HepG2 (cell line): ENCODE measurements at regions not wholly inside any gene's neighbourhood (a gene's known extent, or its start where the extent isn't known, plus 50 kb on each side); places are given as distances from the start of the nearest gene placed in this dataset.

Experiments
- ATAC-seq: fragments of 200-7000 bp; cut with Tn5 transposase; 3 replicates; pipeline ENCODE4 v1.9.1; 2020; ENCODE audit warnings: mild to moderate bottlenecking, moderate library complexity
- BruUV-seq: library from RNA; stranded (reverse); fragments of 400-500 nt; replicated peaks from 2 replicates; lab custom pipeline; 2021; lab: Mats Ljungman, UMichigan
- CTCF ChIA-PET: fragments of 300-600 bp; formaldehyde crosslinking; extraction: SDS; loops from one replicate; lab custom pipeline; 2021; ENCODE audit warnings: low total read pairs, inconsistent platforms, low intra/inter-chr PET ratio; lab: Yijun Ruan, JAX
- POLR2A ChIA-PET: fragments of 350-600 bp; sonication (Branson Sonifier 250); formaldehyde crosslinking; loops from one replicate; lab custom pipeline; 2020; ENCODE audit warnings: antibody characterized with exemption, inconsistent platforms; lab: Yijun Ruan, JAX
- DNase-seq: peaks from one replicate; pipeline ENCODE4 v3.0.0-alpha.2; 2015; ENCODE audit warnings: low spot score
- FAIRE-seq: peaks from 3 replicates; lab custom pipeline; 2011; peaks lifted over from hg19 to GRCh38; lab: Jason Lieb, UNC
- H2AFZ ChIP-seq: one replicate; pipeline ENCODE4 v1.6.1; 2011; ENCODE audit warnings: low read length, inconsistent platforms
- H3K27ac ChIP-seq: fragments of 300-600 bp; 3 replicates; pipeline ENCODE4 v1.8.0; 2011; ENCODE audit warnings: mixed run types, mild to moderate bottlenecking, mixed read lengths, low read length, inconsistent platforms; ENCODE audit not compliant: insufficient read depth; ENCODE audit errors: extremely low read length
- H3K27me3 ChIP-seq, 2 experiments: fragments of 200-600 bp in 1 of 2; 2 replicates in 1 of 2; 3 replicates in 1 of 2; pipeline versions ENCODE4 v1.6.0 to v1.8.0; 2011; ENCODE audit warnings: low read length in 2 of 2, mild to moderate bottlenecking in 2 of 2, moderate library complexity in 2 of 2, inconsistent platforms in 1 of 2; ENCODE audit not compliant: insufficient read depth in 2 of 2, control insufficient read depth in 1 of 2
- H3K36me3 ChIP-seq, 2 experiments: fragments of 200-600 bp in 1 of 2; replicated peaks in 1 of 2; 2 replicates in 1 of 2; 3 replicates in 1 of 2; pipeline versions ENCODE4 v1.5.1 to v1.8.0; 2011; ENCODE audit warnings: low read length in 2 of 2, inconsistent platforms in 1 of 2; ENCODE audit not compliant: insufficient read depth in 2 of 2, control insufficient read depth in 1 of 2
- H3K4me1 ChIP-seq: 2 replicates; pipeline ENCODE4 v1.5.1; 2012; ENCODE audit warnings: low read length, inconsistent platforms; ENCODE audit not compliant: insufficient read depth
- H3K4me2 ChIP-seq: 2 replicates; pipeline ENCODE4 v1.6.0; 2011; ENCODE audit warnings: low read depth, low read length, inconsistent platforms
- H3K4me3 ChIP-seq, 3 experiments: fragments of 200-600 bp in 1 of 3; sonication (generic), shearing (Covaris generic) in 1 of 3; replicated peaks in 1 of 3; 2 replicates each; pipeline ENCODE4 v1.5.1; 2011 to 2016; ENCODE audit warnings: low read length in 3 of 3, inconsistent platforms in 2 of 3, low read depth in 2 of 3, mild to moderate bottlenecking in 2 of 3, control low read depth in 1 of 3, mixed read lengths in 1 of 3; ENCODE audit not compliant: insufficient read depth in 1 of 3
- H3K79me2 ChIP-seq: one replicate; pipeline ENCODE4 v1.6.1; 2011; ENCODE audit warnings: low read length, inconsistent platforms; ENCODE audit not compliant: insufficient read depth
- H3K9ac ChIP-seq: 2 replicates; pipeline ENCODE4 v1.6.0; 2011; ENCODE audit warnings: mild to moderate bottlenecking, low read depth, low read length, inconsistent platforms; ENCODE audit not compliant: insufficient read depth
- H3K9me3 ChIP-seq: 2 replicates; pipeline ENCODE4 v1.5.1; 2012; ENCODE audit warnings: mild to moderate bottlenecking, low read length
- H4K20me1 ChIP-seq: 2 replicates; pipeline ENCODE4 v1.6.0; 2011; ENCODE audit warnings: inconsistent platforms, mild to moderate bottlenecking, low read length, moderate library complexity; ENCODE audit not compliant: insufficient read depth
- CHD4 ChIP-seq: fragments of 200-600 bp; sonication (generic); IDR thresholded peaks from 2 replicates; pipeline ENCODE4 v1.7.0; 2017; ENCODE audit warnings: mild to moderate bottlenecking, low read length, borderline replicate concordance
- KDM5B ChIP-seq: sonication (generic); formaldehyde crosslinking; IDR thresholded peaks from 2 replicates; pipeline ENCODE4 v1.4.0; 2020; ENCODE audit warnings: missing genetic modification reagents, mild to moderate bottlenecking, borderline replicate concordance
- SAFB2 ChIP-seq: sonication (generic); formaldehyde crosslinking; IDR thresholded peaks from 2 replicates; pipeline ENCODE4 v1.5.1; 2020; ENCODE audit warnings: missing genetic modification reagents, low read depth, mild to moderate bottlenecking, borderline replicate concordance
- ZNF326 ChIP-seq: sonication (generic); formaldehyde crosslinking; IDR thresholded peaks from 2 replicates; pipeline ENCODE4 v1.4.0; 2020; ENCODE audit warnings: missing genetic modification reagents, borderline replicate concordance
- ZNF546 ChIP-seq: sonication (generic); formaldehyde crosslinking; conservative IDR thresholded peaks from 2 replicates; pipeline ENCODE4 v1.8.1; 2023; ENCODE audit warnings: mild to moderate bottlenecking, missing genetic modification reagents
- ZNF747 ChIP-seq: sonication (generic); formaldehyde crosslinking; IDR thresholded peaks from 2 replicates; pipeline ENCODE4 v1.8.1; 2023; ENCODE audit warnings: missing genetic modification reagents, mild to moderate bottlenecking, borderline replicate concordance
- WGBS: methylation state at CpG from one replicate; pipeline ENCODE4 v1.1.6; 2017; ENCODE audit warnings: low lambda C conversion rate; 5-methylcytosine and 5-hydroxymethylcytosine counted together
- in situ Hi-C: cut with HindIII; loops from 2 replicates; pipeline ENCODE4 v1.10.0; 2017; ENCODE audit warnings: low pct_unique_long_range_greater_than_20kb; ENCODE audit not compliant: extremely low pct_ligation_motif_present
- intact Hi-C: fragments of 100-400 bp; cut with micrococcal nuclease; formaldehyde crosslinking; loops from one replicate; pipeline ENCODE4 v1.10.0; 2022; ENCODE audit not compliant: unreplicated experiment
- TF ChIP-seq, protein P1 (sequence below): IDR thresholded peaks from 2 replicates; pipeline ENCODE4 v1.6.1; 2016
- TF ChIP-seq, protein P2 (sequence below): sonication (generic); formaldehyde crosslinking; IDR thresholded peaks from 2 replicates; pipeline ENCODE4 v1.4.0; 2020; ENCODE audit warnings: mild to moderate bottlenecking, missing genetic modification reagents, borderline replicate concordance
- TF ChIP-seq, protein P3 (sequence below): sonication (generic); formaldehyde crosslinking; IDR thresholded peaks from 2 replicates; pipeline ENCODE4 v1.4.0; 2020; ENCODE audit warnings: mild to moderate bottlenecking, missing genetic modification reagents

DNA sequence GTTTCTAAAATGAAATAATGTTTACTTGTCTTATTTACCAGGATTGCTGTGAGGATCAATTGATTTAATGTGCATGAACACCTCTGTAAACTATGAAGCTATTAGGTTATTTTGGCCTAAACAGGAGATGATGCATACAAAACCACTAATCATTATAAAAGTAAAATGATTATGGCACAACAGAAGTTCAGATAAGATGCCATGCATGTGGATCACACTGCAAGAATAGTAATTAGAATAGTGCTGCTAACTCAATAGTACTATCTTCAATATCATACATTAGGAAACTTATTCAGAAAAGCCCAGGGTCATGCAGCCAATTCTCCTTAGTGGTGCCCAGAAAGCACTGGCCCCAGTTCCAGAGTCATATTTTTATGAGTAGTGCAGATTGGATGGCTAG is 66.9 kb downstream of the TMEM100 start (continued):
- TF ChIP-seq, protein P1, sequence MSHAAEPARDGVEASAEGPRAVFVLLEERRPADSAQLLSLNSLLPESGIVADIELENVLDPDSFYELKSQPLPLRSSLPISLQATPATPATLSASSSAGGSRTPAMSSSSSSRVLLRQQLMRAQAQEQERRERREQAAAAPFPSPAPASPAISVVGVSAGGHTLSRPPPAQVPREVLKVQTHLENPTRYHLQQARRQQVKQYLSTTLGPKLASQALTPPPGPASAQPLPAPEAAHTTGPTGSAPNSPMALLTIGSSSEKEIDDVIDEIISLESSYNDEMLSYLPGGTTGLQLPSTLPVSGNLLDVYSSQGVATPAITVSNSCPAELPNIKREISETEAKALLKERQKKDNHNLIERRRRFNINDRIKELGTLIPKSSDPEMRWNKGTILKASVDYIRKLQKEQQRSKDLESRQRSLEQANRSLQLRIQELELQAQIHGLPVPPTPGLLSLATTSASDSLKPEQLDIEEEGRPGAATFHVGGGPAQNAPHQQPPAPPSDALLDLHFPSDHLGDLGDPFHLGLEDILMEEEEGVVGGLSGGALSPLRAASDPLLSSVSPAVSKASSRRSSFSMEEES (CRISPR knock-in tag), result no peak
- TF ChIP-seq, all 625 proteins: peak for 0

DNA sequence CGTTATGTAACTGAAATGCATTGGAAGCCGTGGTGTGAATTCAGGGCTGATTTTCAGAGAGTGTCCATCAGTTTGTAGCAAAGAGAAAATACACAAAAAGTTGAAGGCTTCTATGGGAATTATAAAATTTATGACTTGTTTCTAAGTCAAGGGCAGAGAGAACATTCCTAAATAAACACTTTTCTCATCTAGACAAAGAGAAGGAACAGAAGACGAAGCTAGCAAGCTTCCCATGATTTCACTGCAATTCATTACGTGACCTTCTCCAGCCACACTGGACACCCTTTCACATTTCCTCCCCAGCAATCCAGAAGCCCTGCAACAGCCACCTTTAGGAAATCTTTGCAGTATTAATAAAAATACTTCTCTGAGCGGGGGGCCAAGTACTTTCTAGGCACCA is 67.8 kb downstream of the TMEM100 start:
- CTCF ChIA-PET, result no interaction called here

DNA sequence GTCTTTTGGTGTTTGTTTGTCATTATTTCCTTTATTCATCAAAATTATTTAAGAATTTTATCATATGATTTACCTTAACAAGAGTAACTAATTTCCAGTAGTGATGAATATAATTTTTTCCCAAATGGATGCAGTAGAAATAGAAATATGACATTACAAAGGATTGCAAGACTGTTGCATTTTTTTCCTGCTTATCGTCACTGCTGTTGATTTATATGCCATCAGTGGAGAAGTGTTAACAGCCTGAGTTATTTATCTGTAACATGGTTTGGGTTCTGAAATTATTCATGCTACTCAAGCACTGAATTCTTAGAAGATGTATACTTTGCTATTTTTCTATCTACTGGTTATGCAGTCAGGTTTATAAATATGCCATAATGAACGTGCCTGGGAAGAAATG is 68.6 kb downstream of the TMEM100 start:
- in situ Hi-C loops (no loop called here), intact Hi-C loops (no loop called here)
- DNase-seq (no peak), FAIRE-seq (no peak), ATAC-seq (no peak)
- no peaks in the 10 kb centered on the region for H3K36me3 ChIP-seq
- ChIA-PET POLR2A (no interaction called here), CTCF (no interaction called here)
- WGBS, result 26% methylated on average over 2 of the region's 2 CpGs
- H3K27ac ChIP-seq, result no peak overlapping the region
- H3K4me2 ChIP-seq, result no peak overlapping the region
- H3K4me3 ChIP-seq, result no peak overlapping the region
- no peaks in the 10 kb centered on the region for H3K79me2 ChIP-seq
- no peaks in the 10 kb centered on the region for H3K9me3 ChIP-seq
- no TSS peak for BruUV-seq
- H3K9ac ChIP-seq, result no peak overlapping the region
- no peaks in the 10 kb centered on the region for H4K20me1 ChIP-seq
- peaks cover 0 to 3% of the 10 kb centered on the region in 2 experiments; a peak in 1 of 5 replicates for H3K27me3 ChIP-seq
- H3K4me1 ChIP-seq, result no peaks in the 10 kb centered on the region
- H2AFZ ChIP-seq, result no peak overlapping the region
- TF ChIP-seq SAFB2 (CRISPR knock-in tag) (no peak), ZNF546 (CRISPR knock-in tag) (no peak), KDM5B (CRISPR knock-in tag) (no peak), ZNF747 (CRISPR knock-in tag) (no peak)
- TF ChIP-seq, protein P2, sequence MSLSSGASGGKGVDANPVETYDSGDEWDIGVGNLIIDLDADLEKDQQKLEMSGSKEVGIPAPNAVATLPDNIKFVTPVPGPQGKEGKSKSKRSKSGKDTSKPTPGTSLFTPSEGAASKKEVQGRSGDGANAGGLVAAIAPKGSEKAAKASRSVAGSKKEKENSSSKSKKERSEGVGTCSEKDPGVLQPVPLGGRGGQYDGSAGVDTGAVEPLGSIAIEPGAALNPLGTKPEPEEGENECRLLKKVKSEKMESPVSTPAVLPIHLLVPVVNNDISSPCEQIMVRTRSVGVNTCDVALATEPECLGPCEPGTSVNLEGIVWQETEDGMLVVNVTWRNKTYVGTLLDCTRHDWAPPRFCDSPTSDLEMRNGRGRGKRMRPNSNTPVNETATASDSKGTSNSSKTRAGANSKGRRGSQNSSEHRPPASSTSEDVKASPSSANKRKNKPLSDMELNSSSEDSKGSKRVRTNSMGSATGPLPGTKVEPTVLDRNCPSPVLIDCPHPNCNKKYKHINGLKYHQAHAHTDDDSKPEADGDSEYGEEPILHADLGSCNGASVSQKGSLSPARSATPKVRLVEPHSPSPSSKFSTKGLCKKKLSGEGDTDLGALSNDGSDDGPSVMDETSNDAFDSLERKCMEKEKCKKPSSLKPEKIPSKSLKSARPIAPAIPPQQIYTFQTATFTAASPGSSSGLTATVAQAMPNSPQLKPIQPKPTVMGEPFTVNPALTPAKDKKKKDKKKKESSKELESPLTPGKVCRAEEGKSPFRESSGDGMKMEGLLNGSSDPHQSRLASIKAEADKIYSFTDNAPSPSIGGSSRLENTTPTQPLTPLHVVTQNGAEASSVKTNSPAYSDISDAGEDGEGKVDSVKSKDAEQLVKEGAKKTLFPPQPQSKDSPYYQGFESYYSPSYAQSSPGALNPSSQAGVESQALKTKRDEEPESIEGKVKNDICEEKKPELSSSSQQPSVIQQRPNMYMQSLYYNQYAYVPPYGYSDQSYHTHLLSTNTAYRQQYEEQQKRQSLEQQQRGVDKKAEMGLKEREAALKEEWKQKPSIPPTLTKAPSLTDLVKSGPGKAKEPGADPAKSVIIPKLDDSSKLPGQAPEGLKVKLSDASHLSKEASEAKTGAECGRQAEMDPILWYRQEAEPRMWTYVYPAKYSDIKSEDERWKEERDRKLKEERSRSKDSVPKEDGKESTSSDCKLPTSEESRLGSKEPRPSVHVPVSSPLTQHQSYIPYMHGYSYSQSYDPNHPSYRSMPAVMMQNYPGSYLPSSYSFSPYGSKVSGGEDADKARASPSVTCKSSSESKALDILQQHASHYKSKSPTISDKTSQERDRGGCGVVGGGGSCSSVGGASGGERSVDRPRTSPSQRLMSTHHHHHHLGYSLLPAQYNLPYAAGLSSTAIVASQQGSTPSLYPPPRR (CRISPR knock-in tag), result no peak
- TF ChIP-seq, protein P3, sequence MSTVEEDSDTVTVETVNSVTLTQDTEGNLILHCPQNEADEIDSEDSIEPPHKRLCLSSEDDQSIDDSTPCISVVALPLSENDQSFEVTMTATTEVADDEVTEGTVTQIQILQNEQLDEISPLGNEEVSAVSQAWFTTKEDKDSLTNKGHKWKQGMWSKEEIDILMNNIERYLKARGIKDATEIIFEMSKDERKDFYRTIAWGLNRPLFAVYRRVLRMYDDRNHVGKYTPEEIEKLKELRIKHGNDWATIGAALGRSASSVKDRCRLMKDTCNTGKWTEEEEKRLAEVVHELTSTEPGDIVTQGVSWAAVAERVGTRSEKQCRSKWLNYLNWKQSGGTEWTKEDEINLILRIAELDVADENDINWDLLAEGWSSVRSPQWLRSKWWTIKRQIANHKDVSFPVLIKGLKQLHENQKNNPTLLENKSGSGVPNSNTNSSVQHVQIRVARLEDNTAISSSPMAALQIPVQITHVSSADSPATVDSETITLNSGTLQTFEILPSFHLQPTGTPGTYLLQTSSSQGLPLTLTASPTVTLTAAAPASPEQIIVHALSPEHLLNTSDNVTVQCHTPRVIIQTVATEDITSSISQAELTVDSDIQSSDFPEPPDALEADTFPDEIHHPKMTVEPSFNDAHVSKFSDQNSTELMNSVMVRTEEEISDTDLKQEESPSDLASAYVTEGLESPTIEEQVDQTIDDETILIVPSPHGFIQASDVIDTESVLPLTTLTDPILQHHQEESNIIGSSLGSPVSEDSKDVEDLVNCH, result no peak

More for the DNA sequence above, 67.8 kb downstream of the TMEM100 start:
- intact Hi-C loops, result no loop called here
- H2AFZ ChIP-seq, result no peak overlapping the region
- POLR2A ChIA-PET, result no interaction called here
- BruUV-seq, result no TSS peak
- H3K36me3 ChIP-seq, result no peaks in the 10 kb centered on the region
- H3K9ac ChIP-seq, result no peak overlapping the region
- H3K4me2 ChIP-seq, result no peak overlapping the region
- H3K27ac ChIP-seq, result no peak overlapping the region
- FAIRE-seq (no peak), ATAC-seq (no peak), DNase-seq (no peak)
- H3K4me3 ChIP-seq, result no peak overlapping the region
- no peaks in the 10 kb centered on the region for H3K4me1 ChIP-seq
- 4% methylated on average over 5 of the region's 5 CpGs for WGBS
- no peaks in the 10 kb centered on the region for H3K79me2 ChIP-seq
- H3K9me3 ChIP-seq, result no peaks in the 10 kb centered on the region
- TF ChIP-seq ZNF326 (no peak), CHD4 (no peak)
- in situ Hi-C loops, result no loop called here
- H4K20me1 ChIP-seq, result no peaks in the 10 kb centered on the region
- no peaks in the 10 kb centered on the region for H3K27me3 ChIP-seq
